ENCODE measurements at regions not wholly inside any gene's neighbourhood (a gene's known extent, or its start where the extent isn't known, plus 50 kb on each side); places are given as distances from the start of the nearest gene placed in this dataset.

DNA sequence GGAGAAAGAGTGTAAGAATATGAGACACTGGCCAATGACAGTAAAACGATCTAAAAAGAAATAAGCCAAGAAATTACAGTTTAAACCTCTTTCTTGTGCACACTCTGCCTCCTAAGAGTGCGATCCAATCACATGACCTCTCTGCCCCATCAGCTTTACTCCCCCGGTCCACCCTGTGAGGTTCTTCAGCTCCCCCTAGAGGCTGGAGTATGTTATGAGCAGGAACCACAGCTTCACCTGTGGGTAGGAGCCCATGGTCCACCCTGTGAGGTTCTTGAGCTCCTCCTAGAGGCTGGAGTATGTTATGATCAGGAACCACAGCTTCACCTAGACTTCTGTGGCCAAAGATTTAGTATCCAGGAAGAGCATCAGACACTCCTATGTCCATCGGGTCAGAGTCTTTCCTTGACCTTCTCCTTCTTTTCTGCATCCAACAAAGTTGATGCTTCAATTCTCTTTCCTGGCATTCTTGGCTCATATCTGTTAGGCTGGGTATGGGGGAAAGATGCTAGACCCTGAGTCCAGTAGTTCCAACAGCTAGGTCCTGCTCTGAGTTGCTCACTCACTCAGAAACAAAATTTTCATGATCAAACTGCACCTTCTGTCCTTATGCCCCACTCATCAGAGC is 164.0 kb downstream of the MINAR1 start:
- TF ChIP-seq EP300 (IDR thresholded peaks at IDR 0.05; ENCODE audit: borderline replicate concordance), result no peak
- no peak for TF ChIP-seq TAF1 (IDR thresholded peaks at IDR 0.05; ENCODE audit: low read depth)
- no peak for TF ChIP-seq ZBTB7A (IDR thresholded peaks at IDR 0.05; ENCODE audit: low read depth)
- no peak for TF ChIP-seq YY1 (IDR thresholded peaks at IDR 0.05; ENCODE audit: low read depth)
- no peak for TF ChIP-seq REST (IDR thresholded peaks at IDR 0.05; ENCODE audit: low read depth)
- no peak for TF ChIP-seq CEBPB (IDR thresholded peaks at IDR 0.05)
- TF ChIP-seq MAX (IDR thresholded peaks at IDR 0.05), result 0 out of 2 replicates have a peak, but pooled peaks have one; percentile 25
- peak; percentile 87 for TF ChIP-seq USF1 (IDR thresholded peaks at IDR 0.05)
- TF ChIP-seq FOXM1 (IDR thresholded peaks at IDR 0.05; ENCODE audit: borderline replicate concordance, low read depth), result no peak
- TF ChIP-seq RAD21 (IDR thresholded peaks at IDR 0.05; ENCODE audit: low read depth), result peak; percentile 90

All from Ishikawa (cell line).